HG02759 (cell line): ENCODE measurements at regions not wholly inside any gene's neighbourhood (a gene's known extent, or its start where the extent isn't known, plus 50 kb on each side); places are given as distances from the start of the nearest gene placed in this dataset.

Source experiments
- ATAC-seq: cut with Tn5 transposase; IDR thresholded peaks from one replicate; pipeline ENCODE4 v1.9.1; 2021; ENCODE audit warnings: mild to moderate bottlenecking, moderate library complexity; ENCODE audit not compliant: unreplicated experiment

DNA sequence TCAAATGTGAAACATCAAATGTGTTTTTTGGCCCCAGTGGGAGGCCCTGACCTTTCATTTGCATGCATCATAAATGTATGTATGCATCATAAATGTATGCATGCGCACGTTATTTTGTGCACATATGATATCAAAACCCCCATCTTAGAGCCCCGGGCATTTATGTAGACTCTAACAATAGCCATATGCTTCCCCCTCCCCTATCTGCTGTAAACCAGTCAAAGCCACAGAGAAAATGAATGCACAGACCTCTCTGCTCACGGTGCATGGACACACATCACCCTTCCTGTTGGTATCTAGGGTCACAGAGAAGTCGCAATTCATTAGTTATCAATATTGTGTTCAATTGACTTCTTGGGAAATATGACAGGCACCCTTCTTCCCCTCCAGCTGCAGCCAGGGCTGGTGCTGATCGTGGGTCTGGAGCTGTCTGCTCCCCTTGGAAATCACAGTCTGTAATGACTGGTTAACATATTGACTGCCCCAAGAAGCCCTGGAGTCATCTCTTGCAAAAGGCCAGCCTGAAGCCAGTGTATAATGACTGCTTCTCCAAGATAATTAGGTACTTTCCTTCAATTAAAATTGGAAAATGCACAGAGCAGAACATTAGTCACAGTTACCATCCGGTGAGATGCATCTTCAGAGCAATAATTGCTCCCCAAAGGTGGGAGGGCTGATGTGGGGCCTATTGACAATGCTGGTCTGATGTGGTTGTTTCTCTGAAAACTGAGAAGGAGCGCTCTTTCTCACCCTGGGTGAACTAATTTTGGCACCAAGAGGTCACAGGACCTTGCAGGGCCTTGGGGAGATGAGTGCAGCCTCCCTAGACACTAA is 532.2 kb downstream of the CDH26 start:
- no peak for ATAC-seq

DNA sequence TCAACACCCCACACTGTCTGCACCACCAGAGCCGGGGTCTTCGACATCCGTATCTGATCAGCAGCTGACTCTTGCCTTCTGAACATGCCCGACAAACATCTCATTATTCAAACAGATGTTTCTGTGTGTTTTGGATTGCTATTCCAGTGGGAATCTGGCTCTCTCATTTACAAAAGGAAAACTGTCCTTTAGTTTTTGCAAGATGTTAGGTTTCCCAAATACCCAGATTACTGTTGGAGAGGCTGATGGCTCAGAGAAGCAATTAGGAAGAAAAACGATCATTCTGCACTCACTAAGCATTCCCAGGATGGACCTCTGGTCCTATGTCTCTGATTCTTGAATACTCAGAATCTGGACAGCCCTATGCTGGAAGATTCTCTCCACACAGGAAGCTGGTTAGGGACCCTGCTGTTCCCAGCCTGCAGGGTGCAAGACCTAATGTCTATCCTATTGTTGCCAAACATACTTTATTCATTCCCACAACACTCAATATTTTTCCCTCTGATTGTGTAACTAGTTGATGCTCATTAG is 532.9 kb downstream of the CDH26 start:
- no peak for ATAC-seq

DNA sequence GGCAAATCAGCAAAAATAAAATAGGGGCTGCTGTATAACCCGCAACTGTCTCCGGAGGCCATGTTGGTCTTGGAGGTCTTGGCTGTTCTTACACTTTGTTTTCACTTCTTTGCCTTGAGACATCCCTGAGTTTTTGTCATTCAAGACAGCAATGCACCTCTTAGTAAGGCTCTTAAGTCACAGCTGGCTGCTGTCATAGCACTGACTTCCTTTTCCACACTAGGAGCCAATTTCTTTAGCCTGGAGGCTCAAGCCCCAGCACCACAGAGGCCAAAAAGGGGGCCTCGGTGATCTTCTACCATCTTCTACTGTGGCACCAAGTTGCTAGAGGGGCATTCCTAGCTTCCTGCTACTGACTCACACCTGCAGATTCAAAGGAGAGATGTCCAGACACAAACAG is 536.3 kb downstream of the CDH26 start:
- no peak for ATAC-seq

DNA sequence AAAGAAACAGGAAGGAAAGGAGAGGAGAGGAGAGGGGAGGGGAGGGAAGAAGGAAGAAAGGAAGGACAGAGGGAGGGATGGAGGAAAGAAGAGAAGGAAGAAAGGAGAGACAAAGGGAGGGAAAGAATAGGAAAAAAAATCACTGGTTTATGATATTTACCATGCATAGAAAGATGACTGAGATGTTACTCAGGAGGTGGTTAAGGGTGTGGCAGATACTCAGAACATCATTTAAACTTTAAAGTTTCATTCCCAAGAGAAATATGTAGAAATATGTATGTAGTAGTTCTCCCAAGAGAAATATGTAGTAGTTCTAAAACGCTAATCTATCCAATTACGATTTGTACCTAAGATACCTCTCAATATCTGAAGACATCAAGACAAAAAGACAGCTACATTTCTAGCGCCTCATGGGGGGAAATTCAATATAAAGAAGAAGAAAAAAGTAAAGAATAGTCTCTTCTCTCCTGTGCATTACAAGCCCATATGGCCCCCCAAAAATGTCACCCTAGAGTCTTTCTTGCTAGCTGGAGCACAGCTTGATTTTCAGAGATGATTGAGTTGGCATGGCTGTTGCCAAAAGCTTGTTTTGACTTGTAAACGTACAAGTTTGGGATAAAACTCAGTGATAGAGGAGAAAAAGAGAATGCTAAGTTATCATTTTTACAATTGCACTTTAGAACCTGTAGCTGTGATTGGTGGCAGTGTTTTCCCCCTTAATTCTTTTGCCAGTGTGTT is 539.2 kb downstream of the CDH26 start:
- no peak for ATAC-seq

GRCh38 chr20:60500038-60500701 is 541.9 kb downstream of the CDH26 start:
- no peak for ATAC-seq

DNA sequence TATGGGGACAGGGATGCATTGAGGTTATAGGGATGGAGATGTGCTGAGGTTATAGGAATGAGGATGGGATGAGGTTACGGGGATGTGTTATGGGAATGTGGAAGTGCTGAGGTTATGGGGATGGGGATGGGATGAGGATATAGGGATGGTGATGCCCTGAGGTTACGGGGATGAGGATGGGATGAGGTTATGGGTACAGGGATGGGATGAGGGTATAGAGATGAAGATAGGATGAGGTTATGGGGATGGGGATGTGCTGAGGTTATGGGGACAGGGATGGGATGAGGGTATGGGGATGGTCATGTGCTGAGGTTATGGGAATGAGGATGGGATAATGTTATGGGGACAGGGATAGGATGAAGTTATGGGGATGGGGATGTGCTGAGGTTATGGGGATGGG is 542.8 kb downstream of the CDH26 start:
- ATAC-seq = no peak

GRCh38 chr20:60502881-60503280 is 544.7 kb downstream of the CDH26 start:
- ATAC-seq = no peak

GRCh38 chr20:60505423-60505822 is 547.2 kb downstream of the CDH26 start:
- no peak for ATAC-seq

GRCh38 chr20:60506061-60506460 is 547.8 kb downstream of the CDH26 start:
- ATAC-seq = no peak

- no peak for ATAC-seq
These were observed 549.0 kb downstream of the CDH26 start for GRCh38 chr20:60507087-60507694.

DNA sequence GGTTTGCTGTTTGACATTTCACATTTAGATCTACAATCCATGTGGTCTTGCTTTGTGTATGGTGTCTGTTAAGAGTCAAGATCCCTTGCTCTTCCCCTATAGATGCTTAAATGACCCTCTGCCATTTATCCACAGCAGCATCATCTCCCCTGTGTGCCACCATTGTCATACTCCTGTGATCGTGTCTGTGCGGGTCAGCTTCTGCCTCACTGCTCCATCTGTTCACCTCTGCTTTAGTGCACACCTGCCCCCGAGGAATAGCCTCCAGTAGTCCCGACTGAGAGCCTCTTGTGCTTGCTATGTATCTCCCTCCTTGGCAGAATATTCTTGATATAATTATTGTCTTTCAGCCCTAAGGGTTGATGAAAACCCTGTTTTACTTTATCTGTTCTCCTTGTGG is 551.2 kb downstream of the CDH26 start:
- ATAC-seq = no peak

DNA sequence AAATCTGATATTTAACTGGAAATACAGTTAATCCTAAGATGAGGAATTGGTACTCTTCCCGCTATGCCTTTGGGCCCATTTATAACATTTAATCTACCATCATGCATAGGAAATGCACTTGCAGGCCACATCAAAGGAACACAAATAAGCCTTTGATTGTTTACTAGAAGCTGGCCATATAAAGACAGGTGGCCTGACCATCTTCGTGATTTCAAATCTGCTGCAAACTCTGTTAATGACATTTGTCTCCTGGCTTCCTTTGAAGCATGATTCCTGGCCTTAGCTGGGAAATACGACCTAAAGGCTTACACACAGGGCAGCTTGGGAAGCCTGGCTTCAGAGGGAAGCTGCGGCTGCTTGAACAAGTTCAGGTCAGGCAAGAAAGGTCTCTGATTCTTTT is 552.1 kb downstream of the CDH26 start:
- ATAC-seq = no peak

DNA sequence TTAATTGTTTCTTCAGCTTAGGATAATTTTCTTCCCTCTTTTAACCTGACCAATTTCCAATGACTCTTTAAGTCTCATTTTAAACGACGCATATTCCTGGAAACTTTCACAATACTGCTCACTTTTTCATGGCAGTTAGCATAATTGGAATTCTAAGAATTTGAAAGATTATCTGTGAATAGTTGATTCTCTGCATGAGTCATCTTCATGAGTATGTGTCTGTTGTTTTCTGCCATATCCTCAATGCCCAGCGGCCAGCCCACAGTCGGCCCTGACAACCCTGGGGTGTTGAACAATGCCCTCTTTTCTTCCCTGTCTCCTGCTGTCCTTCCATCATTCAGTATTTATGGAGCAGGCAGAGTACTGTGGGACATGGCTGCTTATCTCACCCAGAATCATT is 554.2 kb downstream of the CDH26 start:
- ATAC-seq = no peak

DNA sequence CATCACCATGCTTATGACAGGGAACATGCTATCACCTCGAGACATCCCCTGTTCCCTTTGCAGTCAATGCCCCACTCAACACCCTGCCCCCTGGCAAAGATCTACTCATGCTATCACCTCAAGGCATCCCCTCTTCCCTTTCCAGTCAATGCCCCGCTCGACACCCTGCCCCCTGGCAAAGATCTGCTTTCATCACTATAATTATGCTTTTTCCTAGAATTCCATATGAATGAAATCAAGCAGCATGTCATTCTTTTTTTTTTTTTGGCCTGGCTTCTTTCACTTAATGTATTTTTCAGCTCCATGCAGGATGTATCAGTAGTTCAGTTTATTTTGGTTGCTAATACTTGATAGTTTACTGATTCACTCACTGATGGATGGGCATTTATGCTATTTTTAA is 554.9 kb downstream of the CDH26 start:
- ATAC-seq = no peak

GRCh38 chr20:60516442-60516841 is 558.2 kb downstream of the CDH26 start:
- no peak for ATAC-seq

GRCh38 chr20:60518022-60518421 is 559.8 kb downstream of the CDH26 start:
- no peak for ATAC-seq

DNA sequence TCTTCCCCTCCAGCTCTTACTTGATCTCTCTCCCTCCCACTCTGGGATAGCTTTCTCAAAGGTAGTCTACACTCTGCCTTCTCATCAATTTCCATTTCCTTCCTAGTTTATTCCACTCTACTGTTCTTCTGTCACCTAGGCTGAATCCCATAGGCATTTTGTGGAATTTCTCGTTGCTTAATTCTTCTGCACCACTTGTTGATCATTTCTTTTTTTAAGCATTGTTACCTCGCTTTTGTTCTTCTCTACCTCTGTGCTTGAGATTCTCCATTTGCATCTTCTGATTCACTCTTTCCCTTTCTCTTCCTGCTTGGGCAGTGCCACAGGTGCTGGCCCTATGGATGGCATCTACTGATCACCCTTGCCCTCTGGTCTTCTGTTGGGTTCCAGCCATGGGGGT is 567.2 kb downstream of the CDH26 start:
- no peak for ATAC-seq

DNA sequence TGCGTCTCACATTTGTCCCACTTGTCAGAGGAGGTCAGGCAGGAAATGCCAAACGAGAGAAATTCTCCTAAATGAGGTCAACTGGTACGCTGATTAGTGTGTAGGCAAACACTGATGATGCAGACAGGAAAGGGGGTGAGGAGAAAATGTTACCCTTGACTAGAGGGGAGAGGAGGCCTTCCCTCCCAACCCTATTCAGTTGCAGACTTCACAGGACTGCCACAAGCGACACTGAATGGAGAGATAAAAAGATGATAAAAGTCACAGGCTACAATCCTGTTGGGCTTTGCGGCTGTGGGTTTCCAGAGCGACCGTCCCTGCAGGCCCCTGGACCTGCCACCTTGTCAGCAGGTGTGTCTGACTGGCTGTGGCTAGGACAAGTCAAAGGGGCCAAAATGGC is 569.4 kb downstream of the CDH26 start:
- no peak for ATAC-seq

DNA sequence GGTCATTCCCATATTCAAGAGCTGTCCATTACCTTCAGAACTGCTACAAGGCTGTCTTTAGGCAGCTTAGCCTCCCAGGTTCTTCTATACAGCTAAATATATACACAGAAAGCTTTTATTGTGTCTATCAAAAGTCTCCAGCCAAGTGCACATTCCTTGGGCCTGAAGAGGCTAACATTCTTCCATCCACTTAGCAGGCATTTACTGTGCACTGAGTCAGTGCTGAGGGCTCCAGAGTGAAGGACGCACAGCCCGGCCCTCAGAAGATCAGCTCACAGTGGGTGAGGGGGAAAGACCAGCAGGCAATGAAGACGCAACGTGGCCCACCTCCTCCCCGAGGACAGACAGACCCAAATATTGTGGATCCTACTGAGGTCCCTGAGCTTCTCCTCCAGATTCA is 569.9 kb downstream of the CDH26 start:
- no peak for ATAC-seq

- no peak for ATAC-seq
These were observed 570.9 kb downstream of the CDH26 start for GRCh38 chr20:60529149-60529548.

GRCh38 chr20:60535211-60535610 is 577.0 kb downstream of the CDH26 start:
- ATAC-seq = no peak
